HG03159 (cell line): ENCODE measurements at regions not wholly inside any gene's neighbourhood (a gene's known extent, or its start where the extent isn't known, plus 50 kb on each side); places are given as distances from the start of the nearest gene placed in this dataset.
"Not testable (repeated sequence)": the region's sequence is repeated elsewhere in the genome, so short reads cannot be mapped to it uniquely, and the experiment has no call there.

Experiments used
- ATAC-seq: cut with Tn5 transposase; IDR thresholded peaks from one replicate; pipeline ENCODE4 v1.9.1; 2021; ENCODE audit warnings: mild to moderate bottlenecking, moderate library complexity; ENCODE audit not compliant: unreplicated experiment

DNA sequence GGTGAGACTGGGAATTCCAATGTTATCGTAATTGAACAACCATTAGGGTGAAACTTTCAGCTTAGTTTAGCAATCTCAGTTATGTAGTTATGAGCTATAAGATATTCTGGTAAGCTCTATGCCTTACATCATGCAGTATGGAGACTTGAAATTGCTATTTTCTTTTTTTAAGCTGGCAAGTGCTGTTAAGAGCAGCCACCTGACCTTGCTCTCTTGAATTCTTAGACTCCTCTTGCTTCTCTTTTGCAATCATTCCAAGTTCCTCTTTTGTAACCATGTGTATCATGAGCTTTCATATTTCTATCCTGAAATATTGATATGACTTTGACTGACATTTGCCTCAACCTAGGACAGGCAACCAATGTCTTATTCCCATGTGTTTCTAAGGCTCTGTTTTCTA, 446.3 kb upstream of the SLC35B3 start:
- ATAC-seq: no peak

DNA sequence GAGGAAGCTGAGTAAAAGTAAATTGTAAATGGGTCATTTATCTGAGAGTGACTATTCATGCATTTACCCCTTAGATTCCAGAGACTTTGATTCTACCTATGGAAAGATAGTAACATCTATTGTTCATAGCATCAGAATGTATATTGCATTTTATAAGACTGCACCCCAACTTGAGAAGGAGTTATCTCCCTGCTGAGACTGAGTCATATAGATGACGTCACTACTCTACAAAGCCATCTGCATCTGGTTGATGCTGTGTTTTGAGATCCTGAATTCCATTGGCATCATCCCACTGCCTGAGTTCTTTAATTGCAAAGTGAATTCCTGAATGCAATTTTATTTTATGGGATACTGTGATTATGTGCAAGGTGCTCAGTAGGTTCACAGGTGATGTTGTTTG, 444.0 kb upstream of the SLC35B3 start:
- ATAC-seq: no peak

DNA sequence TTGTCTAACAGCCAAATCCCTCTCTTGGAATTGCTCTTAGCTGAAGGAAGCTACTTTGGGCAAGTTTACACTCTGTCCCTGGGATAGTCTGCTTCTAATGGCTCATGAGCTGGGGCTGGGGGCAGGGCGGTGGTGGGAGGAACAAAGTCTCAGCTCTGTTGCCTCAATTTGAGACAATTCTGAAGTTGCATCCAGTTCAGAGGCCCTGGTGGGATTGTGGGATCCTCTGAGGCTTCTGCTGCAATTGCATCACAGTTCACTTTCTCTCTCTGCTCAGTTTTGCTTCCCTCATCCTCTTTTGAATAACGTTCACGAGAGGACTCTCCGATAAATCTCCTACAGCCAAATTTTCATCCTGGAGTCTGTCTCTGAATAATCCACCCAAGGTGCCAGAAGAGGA, 440.6 kb upstream of the SLC35B3 start:
- ATAC-seq: no peak

DNA sequence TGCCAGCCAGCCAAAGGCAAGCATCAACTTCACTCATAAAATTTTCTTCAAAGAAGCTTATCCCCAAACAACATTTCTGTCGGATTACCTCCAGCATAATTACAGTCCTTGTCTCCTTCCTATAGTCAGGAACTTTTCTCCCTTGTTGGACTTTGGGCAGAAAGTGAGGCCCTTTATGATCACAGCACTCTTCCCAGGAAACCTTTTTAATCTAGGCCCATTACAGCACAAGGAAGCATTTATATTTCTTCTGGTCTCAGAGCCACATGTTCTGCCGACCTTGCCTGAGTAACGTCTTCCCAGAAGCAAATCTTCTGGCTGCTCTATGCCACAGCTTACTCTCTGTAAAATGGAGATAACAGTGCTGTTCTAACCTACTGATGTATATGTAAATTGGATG, 437.2 kb upstream of the SLC35B3 start:
- no peak for ATAC-seq

DNA sequence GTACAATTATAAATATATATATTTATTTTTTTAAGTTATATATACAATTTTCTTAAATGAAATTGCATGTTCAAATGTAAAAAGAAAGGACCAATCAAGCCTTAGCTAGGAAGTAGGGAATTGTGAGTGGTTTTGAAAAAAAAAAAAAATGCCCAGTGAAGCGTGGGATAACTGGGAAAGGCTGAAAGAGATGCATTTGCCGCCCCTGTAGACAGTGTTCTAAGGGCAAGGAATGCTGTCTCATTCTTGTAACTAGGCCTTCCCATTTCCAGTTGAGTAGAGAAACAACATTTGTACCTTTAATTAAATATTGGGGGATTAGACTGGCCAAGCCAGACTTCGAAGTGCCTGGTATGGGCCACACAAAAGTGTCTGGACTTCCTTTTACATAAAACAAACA, 430.1 kb upstream of the SLC35B3 start:
- no peak for ATAC-seq

DNA sequence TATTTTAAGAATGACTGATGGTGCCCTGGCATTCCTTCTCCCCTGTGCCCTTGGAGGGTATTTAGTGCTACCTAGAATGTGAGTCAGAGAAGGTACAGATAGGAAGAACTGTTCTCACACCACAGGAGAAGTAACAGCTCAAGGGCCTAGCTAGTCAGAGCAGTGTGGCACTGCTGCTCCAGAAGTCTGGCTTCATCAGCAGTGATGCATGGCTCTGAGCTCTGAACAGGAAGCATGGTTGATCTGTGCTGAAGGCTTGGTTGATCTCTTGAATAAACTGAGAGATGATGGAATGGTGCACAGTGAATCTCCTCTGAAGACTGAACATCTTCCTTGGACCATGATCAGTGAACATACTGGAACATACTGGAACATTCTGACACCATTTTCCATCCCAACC, 425.3 kb upstream of the SLC35B3 start:
- no peak for ATAC-seq

DNA sequence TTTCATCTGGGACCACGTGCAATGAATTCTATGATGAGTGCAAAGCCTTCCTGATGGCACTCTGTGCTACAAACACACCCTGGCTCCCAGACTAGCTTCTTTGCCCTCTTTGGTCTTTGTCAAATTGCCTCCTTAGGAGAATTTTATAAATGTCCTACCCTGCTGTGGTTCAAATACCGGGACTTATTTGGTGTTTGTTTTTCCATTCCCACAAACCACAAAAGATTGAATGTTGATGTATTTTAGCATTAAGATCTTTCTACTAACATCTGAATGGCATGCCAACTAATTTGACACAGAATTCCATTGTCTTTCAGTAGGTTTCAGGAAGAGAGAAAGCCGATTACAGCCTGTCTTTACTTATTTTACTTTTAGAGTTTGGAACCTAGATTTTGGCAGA, 424.2 kb upstream of the SLC35B3 start:
- ATAC-seq: no peak

DNA sequence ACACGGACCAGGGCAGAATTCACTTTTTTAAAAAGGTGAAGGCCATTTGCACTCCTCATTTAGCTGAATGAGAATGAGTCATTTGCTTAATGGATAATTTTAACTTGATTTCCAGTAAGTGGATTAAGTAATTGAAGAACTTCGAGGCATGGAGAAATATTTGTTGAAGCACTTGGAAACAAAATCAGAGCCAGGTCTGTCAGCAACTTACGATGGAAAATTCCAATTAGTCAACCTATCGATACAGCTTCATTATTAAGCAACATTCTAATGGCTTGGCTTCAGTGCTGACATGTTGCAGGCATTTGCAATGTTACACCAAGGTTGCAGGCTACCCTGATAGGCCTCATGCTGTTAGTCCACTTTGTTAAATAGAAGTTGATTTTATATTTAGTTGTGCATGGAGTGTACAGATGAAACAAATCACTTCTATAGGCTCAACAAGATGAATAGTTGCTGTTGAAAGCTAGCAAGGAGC, 423.5 kb upstream of the SLC35B3 start:
- no peak for ATAC-seq

DNA sequence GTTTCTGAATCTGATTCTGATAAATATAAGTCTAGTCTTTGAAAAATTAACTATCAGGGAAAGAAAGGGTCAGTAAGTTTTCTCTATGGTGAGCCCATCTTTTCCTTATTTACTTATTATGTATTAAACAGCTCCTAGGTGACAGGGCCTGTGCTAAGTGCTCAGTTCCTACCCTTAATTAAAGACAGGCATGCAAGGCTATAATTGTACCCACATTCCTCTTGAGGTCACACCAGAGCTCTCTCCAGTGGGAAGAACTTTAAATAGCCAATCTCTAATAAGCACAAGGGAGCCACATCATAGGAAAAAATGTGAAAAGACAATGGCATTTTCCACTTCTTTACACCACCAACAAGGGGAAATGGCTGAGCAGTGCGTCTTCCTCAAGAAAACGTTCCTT, 421.8 kb upstream of the SLC35B3 start:
- ATAC-seq: no peak

DNA sequence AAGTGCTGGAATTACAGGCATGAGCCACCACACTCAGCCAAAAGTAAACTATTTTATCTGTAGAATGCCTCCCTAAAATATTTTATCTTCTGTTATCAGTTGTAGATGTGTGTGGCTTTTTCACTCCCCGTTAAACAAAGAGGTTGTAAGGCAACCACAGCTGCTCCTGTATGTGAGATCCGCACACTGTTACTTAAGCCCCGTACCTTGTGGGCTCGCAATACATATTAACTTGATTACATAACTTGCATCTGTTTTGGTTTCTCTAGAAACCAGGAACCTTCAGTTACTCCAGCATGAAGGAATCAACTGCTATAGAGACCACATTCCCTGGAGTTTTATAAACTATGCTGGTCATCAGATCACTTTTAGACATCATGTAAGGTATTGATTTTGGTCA, 420.1 kb upstream of the SLC35B3 start:
- no peak for ATAC-seq

DNA sequence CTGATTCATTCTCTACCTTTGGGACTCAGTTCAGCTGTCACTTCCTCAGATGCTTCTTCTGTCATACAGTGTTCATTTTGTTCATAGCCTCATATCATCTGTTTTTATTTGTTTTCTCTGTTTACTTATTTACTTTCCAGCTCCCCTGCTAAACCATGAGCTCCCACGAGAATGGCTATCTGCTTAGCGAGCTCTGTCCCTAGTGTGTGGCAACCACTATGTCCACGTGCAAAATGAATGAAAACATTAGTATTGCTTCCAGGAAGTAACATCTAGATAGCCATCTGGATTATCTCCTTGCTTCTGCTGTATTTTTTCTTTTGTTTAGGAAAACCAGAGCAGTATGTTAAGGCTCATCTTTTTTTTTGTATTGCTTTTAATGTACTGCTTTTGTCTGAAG, 417.0 kb upstream of the SLC35B3 start:
- ATAC-seq: no peak

DNA sequence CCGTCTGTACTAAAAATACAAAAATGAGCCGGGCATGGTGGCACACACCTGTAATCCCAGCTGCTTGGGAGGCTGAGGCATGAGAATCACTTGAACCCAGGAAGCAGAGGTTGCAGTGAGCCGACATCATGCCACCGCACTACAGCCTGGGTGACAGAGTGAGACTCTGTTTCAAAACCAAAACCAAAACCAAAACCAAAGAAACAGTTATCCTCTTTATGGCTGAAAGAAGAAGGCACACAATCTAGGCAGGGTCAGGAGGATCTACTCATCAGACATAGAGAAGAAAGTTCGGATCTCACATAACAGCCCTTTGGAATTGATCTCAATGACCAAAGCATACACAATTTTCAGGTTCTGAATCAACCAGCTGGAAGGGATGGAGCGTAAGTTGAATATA, 411.3 kb upstream of the SLC35B3 start:
- not testable (repeated sequence) for ATAC-seq

DNA sequence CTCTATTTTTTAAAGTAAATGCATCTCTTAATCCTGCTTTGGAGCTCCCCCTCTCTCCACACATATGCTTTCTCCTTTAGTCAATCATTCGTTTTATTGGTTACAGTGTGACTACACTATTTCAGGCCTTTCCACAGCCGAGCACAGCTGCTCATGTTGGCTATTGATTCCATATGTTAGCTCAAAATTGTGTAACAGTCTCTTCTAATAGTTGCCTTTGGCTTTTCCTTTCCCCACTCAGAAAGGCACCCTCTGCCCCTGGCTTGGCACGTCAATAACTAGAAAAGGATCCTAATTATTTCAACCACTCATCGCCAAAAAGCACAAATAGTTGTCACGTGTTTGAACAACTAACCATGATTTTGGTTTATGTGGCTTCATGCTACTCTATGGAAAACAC, 410.3 kb upstream of the SLC35B3 start:
- no peak for ATAC-seq

DNA sequence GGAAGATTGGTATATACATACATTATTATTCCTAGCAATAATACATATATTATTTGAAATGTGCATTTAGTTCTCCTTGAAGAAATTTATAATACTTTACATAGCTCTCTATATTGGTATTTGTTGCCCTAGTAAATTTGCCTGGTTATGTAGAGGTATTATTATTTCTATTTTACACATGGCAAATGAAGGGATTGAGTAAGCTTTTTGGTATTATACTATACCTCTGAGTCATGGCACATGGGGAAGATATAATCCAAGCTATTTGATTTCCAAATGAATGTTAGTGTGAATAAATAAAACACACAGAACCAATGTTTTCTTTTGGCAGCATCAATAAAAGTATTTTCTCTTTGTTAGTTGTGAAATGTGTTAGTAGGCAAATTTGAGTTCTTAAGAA, 409.6 kb upstream of the SLC35B3 start:
- ATAC-seq: no peak

DNA sequence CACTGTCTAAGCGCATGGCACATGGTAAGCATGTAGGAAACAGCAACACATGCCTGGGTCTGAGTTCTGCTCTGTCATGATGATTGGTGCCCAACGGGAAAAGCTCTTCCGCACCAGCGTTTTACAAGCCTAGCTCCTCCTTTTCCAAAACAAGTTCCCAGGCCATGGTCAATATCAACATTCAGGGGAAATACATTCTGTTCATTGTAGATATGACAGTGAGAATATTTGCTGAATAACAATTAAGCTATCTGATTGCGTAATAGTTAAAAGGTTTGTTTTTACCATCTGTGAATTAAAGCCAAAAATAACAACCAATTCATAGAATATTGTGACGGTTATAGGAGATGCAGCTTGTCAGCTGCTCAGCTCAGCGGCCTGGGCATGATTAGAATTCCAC, 404.3 kb upstream of the SLC35B3 start:
- no peak for ATAC-seq

DNA sequence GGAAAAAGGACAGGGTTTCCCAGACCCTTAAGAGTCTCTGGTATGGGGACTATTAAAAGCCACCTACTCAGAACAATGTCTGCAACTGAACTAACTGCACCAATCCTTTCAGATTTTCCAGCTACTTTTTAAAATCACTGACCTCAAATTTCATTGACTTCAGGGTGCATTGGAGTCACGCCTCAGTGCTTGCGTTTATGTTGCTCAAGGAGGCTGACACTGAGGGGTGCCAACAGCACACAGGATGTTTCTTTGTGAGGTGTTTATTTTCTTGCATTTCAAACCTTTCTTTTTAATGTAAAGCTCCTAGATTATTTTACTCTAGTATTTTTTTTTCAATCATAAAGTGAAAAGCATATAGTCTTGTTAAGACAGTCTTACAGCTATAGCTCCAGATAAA, 402.0 kb upstream of the SLC35B3 start:
- ATAC-seq: no peak

DNA sequence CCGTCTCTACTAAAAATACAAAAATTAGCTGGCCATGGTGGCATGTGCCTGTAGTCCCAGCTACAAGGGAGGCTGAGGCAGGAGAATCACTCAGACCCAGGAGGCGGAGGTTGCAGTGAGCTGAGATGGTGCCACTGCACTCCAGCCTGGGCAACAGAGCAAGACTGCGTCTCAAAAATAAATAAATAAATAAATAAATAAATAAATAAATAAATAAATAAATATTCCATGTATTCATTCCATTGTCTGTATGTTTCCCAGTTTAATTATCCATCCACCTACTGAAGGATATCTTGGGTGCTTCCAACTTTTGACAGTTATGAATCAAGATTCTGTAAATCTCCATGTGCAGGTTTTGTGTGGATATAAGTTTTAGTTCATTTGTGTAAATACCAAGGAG, 397.4 kb upstream of the SLC35B3 start:
- not testable (repeated sequence) for ATAC-seq

DNA sequence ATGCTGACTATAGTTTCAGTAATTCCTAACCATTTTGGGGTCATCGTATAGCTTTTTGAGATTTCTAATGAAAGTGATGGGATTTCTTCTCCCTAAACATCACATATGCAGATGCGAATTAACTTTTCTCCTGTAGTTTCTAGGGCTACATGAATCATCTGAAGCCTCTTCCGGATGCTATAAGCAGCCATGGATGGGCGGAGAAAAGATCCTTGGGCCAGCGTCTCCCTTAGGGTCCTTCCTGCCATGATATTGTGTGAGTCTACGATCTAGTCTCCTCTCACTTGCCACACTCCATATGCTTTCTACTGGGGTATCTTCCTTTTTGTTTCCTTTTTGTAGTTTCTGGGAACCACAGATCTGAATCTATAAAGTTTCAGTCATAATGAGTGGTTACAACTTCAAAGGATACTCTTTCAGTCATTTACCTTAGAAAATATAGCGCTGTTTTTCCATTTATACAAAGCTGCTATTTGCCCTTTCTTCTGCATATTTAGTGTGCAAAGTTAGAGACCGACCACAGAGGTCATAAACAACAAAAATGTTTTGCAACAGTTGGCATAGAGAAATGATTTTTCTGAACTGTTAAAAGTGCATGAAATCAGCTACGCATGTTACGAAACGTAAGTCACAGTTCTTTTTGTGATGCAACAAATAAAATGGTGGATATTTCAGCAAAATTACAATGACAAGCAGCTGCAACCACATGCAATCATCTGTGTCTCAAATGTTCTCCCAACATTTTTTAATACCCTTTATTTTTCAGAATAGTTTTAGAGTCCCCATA, 396.2 kb upstream of the SLC35B3 start:
- no peak for ATAC-seq

DNA sequence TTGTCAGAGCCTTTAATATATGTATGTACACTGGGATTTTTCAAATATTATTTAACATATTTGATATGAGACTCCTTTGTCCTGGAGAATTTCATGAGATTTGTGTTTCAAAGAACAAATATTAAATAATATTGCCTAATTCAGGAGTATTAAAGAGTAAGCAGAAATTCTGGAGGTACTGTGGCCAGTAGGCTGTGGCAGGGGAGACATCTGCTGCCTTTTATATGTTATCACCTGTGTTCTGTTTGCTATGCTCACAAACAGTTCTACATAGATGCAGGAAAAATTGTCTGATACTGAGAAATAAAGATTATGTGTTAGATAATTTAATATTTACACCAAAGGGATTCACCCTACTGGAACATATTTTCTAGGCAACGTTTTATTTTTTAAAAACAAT, 395.4 kb upstream of the SLC35B3 start:
- ATAC-seq: no peak

DNA sequence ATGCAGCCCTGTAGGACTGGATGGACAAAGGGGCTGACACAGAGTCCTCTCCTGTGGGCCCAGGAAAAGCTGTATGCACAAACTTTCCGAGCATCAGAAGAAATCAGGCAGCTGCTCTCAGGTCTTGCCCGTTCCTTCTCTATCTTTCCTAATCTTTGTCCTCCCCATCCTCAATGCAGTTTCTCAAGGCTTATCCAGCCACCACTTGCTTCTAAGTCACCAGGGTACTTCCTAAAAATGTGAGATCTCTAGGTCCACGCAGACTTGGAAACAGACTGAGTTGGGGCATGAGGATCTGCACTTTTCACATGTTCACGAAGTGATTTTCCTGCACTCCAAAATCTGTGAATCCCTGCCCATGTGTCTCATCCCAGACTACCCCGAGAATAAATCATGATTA, 394.5 kb upstream of the SLC35B3 start:
- ATAC-seq: no peak

DNA sequence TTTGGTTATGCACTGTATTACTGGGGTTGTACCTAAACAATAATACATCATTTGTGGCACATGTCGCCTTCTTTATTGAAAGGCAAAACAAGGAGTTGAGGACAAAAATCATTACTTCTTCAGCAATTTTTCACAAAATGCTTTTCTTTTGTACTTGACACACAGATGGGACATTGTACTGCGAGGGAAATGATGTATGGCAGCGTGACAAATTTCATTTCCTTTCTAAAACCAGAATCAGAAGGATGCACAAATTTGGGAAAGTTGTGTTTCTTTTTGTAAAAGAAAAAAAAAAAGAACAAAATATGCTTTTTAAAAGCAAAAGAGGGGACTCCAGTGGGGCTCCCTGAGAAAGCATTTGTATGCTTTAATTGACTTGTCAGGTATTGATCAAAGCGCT, 394.0 kb upstream of the SLC35B3 start:
- ATAC-seq: no peak

DNA sequence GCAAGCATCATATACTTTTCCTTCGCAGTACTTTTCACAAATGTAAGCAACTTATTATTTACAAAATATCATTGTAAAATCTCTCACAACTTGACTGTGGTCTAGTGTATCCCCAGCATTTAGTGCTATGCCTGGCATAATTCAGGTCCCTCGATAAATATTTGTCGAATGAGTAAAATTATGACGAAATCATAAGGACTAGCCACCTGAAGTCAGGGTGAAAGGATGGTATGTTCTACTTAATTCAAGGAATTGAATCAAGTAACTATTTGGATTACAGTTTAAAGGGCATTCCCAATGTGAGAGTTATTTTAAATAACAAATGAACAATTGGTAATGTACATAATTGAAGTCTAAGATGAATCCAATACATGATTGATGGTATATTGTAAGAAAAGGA, 393.0 kb upstream of the SLC35B3 start:
- ATAC-seq: no peak

DNA sequence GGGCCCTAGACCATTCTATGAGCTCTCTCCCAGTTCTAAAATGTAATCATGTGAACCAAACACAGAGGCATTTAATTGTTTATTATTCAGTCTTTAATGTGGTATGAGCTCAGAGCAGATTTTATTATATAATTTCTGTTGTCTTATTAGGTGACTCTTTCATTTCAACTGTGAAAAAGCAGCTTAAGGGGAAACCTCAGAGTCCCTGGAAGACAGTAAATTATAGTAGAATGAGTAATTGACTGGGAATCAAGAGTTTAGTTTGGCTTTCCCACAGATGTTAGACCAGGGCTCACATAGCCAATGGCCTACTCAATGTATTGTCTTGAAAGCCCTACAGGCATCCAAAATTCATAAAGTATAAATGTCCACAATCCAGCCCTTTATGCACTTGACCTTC, 390.4 kb upstream of the SLC35B3 start:
- no peak for ATAC-seq
